ENCODE measurements at regions not wholly inside any gene's neighbourhood (a gene's known extent, or its start where the extent isn't known, plus 50 kb on each side); places are given as distances from the start of the nearest gene placed in this dataset.

DNA sequence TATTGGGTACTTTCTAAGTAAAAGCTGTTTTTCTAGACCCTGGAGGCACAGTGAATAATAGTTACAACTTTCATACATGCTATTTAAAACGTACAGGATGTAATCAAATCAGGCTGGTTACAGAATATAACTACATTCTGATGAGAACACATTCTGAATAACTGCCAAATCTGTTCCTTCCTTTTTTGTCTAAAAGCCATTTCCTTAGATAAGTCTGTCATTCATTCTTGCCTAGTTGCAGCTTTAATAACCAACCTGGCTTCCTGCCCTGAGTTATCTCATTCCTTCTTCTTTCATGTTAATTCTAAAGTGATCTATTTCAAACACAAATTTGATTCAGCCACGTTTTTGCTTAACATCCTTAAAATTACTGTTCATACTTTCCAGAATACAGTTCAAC, 189.7 kb upstream of the ITM2A start:
- no peaks in the 10 kb centered on the region for H3K27me3 ChIP-seq (ENCODE audit: insufficient read depth, low read length)
- H3K4me3 ChIP-seq (replicated peaks in 1 of 2; ENCODE audit: low read depth in 1 of 2, low read length in 2 of 2) = no peak overlapping the region
- H2AFZ ChIP-seq (ENCODE audit: low read depth, low read length, poor library complexity, severe bottlenecking) = no peak overlapping the region
- POLR2A ChIA-PET = no interaction called here
- no peak for ATAC-seq
- H4K20me1 ChIP-seq (ENCODE audit: insufficient read depth) = no peaks in the 10 kb centered on the region
- no peaks in the 10 kb centered on the region for H3K4me1 ChIP-seq (ENCODE audit: control insufficient read depth in 1 of 2, insufficient read depth in 2 of 2, low read length in 2 of 2)
- no peaks in the 10 kb centered on the region for H3K9me3 ChIP-seq (ENCODE audit: control insufficient read depth in 1 of 2, insufficient read depth in 1 of 2, low read depth in 1 of 2, low read length in 2 of 2)
- intact Hi-C loops (cut with micrococcal nuclease) = no loop called here
- no peak overlapping the region for H3K9ac ChIP-seq (ENCODE audit: low read length)
- BruUV-seq (replicated peaks) = no TSS peak
- no peaks in the 10 kb centered on the region for H3K9me2 ChIP-seq (ENCODE audit: insufficient read depth)
- H3K36me3 ChIP-seq (ENCODE audit: control insufficient read depth in 1 of 2, insufficient read depth in 2 of 2, low read length in 2 of 2) = no peaks in the 10 kb centered on the region
- H3K79me2 ChIP-seq (ENCODE audit: insufficient read depth, low read length) = no peaks in the 10 kb centered on the region
- RAD21 ChIA-PET (ENCODE audit: low non-redundant PET in 1 of 2, low total read pairs in 2 of 2, uncharacterized antibody in 2 of 2, unreplicated experiment in 2 of 2) = no interaction called here
- H3K4me2 ChIP-seq (ENCODE audit: low read length) = no peak overlapping the region
- CTCF ChIA-PET = no interaction called here
- H3K27ac ChIP-seq (ENCODE audit: low read depth, low read length) = no peak overlapping the region
- DNase-seq (ENCODE audit: low read depth, low spot score) = no peak
- no peak for TF ChIP-seq CBX3 (IDR thresholded peaks at IDR 0.05; ENCODE audit: low read depth)
- no peak for TF ChIP-seq JUND (IDR thresholded peaks at IDR 0.05)
- no peak for TF ChIP-seq FOSL1 (IDR thresholded peaks at IDR 0.05; ENCODE audit: low read depth)
- TF ChIP-seq CEBPB (IDR thresholded peaks at IDR 0.05; ENCODE audit: low read depth) = no peak
- no peak for TF ChIP-seq ELF1 (IDR thresholded peaks at IDR 0.05; ENCODE audit: borderline replicate concordance, low read depth)
- no peak for TF ChIP-seq EZH2 (IDR thresholded peaks at IDR 0.05)
- TF ChIP-seq, protein P1, sequence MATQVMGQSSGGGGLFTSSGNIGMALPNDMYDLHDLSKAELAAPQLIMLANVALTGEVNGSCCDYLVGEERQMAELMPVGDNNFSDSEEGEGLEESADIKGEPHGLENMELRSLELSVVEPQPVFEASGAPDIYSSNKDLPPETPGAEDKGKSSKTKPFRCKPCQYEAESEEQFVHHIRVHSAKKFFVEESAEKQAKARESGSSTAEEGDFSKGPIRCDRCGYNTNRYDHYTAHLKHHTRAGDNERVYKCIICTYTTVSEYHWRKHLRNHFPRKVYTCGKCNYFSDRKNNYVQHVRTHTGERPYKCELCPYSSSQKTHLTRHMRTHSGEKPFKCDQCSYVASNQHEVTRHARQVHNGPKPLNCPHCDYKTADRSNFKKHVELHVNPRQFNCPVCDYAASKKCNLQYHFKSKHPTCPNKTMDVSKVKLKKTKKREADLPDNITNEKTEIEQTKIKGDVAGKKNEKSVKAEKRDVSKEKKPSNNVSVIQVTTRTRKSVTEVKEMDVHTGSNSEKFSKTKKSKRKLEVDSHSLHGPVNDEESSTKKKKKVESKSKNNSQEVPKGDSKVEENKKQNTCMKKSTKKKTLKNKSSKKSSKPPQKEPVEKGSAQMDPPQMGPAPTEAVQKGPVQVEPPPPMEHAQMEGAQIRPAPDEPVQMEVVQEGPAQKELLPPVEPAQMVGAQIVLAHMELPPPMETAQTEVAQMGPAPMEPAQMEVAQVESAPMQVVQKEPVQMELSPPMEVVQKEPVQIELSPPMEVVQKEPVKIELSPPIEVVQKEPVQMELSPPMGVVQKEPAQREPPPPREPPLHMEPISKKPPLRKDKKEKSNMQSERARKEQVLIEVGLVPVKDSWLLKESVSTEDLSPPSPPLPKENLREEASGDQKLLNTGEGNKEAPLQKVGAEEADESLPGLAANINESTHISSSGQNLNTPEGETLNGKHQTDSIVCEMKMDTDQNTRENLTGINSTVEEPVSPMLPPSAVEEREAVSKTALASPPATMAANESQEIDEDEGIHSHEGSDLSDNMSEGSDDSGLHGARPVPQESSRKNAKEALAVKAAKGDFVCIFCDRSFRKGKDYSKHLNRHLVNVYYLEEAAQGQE (IDR thresholded peaks at IDR 0.05; ENCODE audit: low read depth) = no peak
- TF ChIP-seq, protein P2, sequence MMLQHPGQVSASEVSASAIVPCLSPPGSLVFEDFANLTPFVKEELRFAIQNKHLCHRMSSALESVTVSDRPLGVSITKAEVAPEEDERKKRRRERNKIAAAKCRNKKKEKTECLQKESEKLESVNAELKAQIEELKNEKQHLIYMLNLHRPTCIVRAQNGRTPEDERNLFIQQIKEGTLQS (IDR thresholded peaks at IDR 0.05) = no peak
- no peak for TF ChIP-seq ZNF274 (IDR thresholded peaks at IDR 0.05; ENCODE audit: low read depth, low read length)
- no peak for TF ChIP-seq SIN3A (IDR thresholded peaks at IDR 0.05; ENCODE audit: low read depth)
- TF ChIP-seq EZH2phosphoT487 (IDR thresholded peaks at IDR 0.05; ENCODE audit: borderline replicate concordance) = no peak
- no peak for TF ChIP-seq EGR1 (IDR thresholded peaks at IDR 0.05; ENCODE audit: low read depth)
- no peak for TF ChIP-seq TCF7L2 (IDR thresholded peaks at IDR 0.05; ENCODE audit: borderline replicate concordance, extremely low read depth, insufficient read depth, insufficient read length)
- TF ChIP-seq POLR2AphosphoS5 (IDR thresholded peaks at IDR 0.05; ENCODE audit: low read depth, low read length) = no peak
- TF ChIP-seq ZFX (IDR thresholded peaks at IDR 0.05) = no peak
- TF ChIP-seq YY1 (IDR thresholded peaks at IDR 0.05; ENCODE audit: extremely low read depth, insufficient replicate concordance, low read depth, low read length) = no peak
- TF ChIP-seq, protein P3, sequence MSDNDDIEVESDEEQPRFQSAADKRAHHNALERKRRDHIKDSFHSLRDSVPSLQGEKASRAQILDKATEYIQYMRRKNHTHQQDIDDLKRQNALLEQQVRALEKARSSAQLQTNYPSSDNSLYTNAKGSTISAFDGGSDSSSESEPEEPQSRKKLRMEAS (IDR thresholded peaks at IDR 0.05) = no peak
- TF ChIP-seq, protein P4, sequence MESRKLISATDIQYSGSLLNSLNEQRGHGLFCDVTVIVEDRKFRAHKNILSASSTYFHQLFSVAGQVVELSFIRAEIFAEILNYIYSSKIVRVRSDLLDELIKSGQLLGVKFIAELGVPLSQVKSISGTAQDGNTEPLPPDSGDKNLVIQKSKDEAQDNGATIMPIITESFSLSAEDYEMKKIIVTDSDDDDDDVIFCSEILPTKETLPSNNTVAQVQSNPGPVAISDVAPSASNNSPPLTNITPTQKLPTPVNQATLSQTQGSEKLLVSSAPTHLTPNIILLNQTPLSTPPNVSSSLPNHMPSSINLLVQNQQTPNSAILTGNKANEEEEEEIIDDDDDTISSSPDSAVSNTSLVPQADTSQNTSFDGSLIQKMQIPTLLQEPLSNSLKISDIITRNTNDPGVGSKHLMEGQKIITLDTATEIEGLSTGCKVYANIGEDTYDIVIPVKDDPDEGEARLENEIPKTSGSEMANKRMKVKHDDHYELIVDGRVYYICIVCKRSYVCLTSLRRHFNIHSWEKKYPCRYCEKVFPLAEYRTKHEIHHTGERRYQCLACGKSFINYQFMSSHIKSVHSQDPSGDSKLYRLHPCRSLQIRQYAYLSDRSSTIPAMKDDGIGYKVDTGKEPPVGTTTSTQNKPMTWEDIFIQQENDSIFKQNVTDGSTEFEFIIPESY (IDR thresholded peaks at IDR 0.05; ENCODE audit: extremely low read depth, insufficient replicate concordance, low read length) = no peak
